ENCODE measurements at regions not wholly inside any gene's neighbourhood (a gene's known extent, or its start where the extent isn't known, plus 50 kb on each side); places are given as distances from the start of the nearest gene placed in this dataset.
"Not testable (repeated sequence)": the region's sequence is repeated elsewhere in the genome, so short reads cannot be mapped to it uniquely, and the experiment has no call there.

- no peaks in the 10 kb centered on the region for H3K27me3 ChIP-seq (ENCODE audit: control insufficient read depth in 1 of 2, insufficient read depth in 2 of 2, low read length in 2 of 2)
- 84 to 85% methylated on average over 1 of the region's 1 CpG for WGBS, 2 donors
These were observed 256.8 kb upstream of the RPS23 start for GRCh38 chr5:82534986-82535385.

GRCh38 chr5:82532075-82532474 is 253.9 kb upstream of the RPS23 start:
- WGBS, 2 donors: 65 to 91% methylated on average over 2 of the region's 2 CpGs
- H3K27me3 ChIP-seq (ENCODE audit: control insufficient read depth in 1 of 2, insufficient read depth in 2 of 2, low read length in 2 of 2): not testable (repeated sequence)

More at GRCh38 chr5:82534986-82535385, 256.8 kb upstream of the RPS23 start:
- no peaks in the 10 kb centered on the region for H3K9me3 ChIP-seq (ENCODE audit: control insufficient read depth in 2 of 2, insufficient read depth in 1 of 2, low read depth in 1 of 2, low read length in 1 of 2)
- no peak overlapping the region for H3K27ac ChIP-seq (ENCODE audit: low read depth in 2 of 2, low read length in 1 of 2)
- H3K4me3 ChIP-seq (ENCODE audit: low read depth in 1 of 2, low read length in 2 of 2): no peak overlapping the region
- no peaks in the 10 kb centered on the region for H3K36me3 ChIP-seq (ENCODE audit: control insufficient read depth in 2 of 2, insufficient read depth in 2 of 2, low read length in 1 of 2)
- H3K4me1 ChIP-seq (ENCODE audit: control insufficient read depth in 2 of 2, insufficient read depth in 2 of 2, low read length in 1 of 2): no peaks in the 10 kb centered on the region

GRCh38 chr5:82526540-82526939 is 248.4 kb upstream of the RPS23 start:
- Histone ChIP-seq H3K27me3 (ENCODE audit: control insufficient read depth in 1 of 2, insufficient read depth in 2 of 2, low read length in 2 of 2) (no peaks in the 10 kb centered on the region), H3K4me1 (ENCODE audit: control insufficient read depth in 2 of 2, insufficient read depth in 2 of 2, low read length in 1 of 2) (no peaks in the 10 kb centered on the region), H3K4me3 (ENCODE audit: low read depth in 1 of 2, low read length in 2 of 2) (no peak overlapping the region), H3K27ac (ENCODE audit: low read depth in 2 of 2, low read length in 1 of 2) (no peak overlapping the region), H3K9me3 (ENCODE audit: control insufficient read depth in 2 of 2, insufficient read depth in 1 of 2, low read depth in 1 of 2, low read length in 1 of 2) (no peaks in the 10 kb centered on the region), H3K36me3 (ENCODE audit: control insufficient read depth in 2 of 2, insufficient read depth in 2 of 2, low read length in 1 of 2) (no peaks in the 10 kb centered on the region)
- 82 to 85% methylated on average over 2 of the region's 2 CpGs for WGBS, 2 donors

More at GRCh38 chr5:82532075-82532474, 253.9 kb upstream of the RPS23 start:
- H3K27ac ChIP-seq (ENCODE audit: low read depth in 2 of 2, low read length in 1 of 2); H3K9me3 ChIP-seq (ENCODE audit: control insufficient read depth in 2 of 2, insufficient read depth in 1 of 2, low read depth in 1 of 2, low read length in 1 of 2); H3K36me3 ChIP-seq (ENCODE audit: control insufficient read depth in 2 of 2, insufficient read depth in 2 of 2, low read length in 1 of 2); H3K4me1 ChIP-seq (ENCODE audit: control insufficient read depth in 2 of 2, insufficient read depth in 2 of 2, low read length in 1 of 2); H3K4me3 ChIP-seq (ENCODE audit: low read depth in 1 of 2, low read length in 2 of 2): not testable (repeated sequence)

- H3K36me3 ChIP-seq (ENCODE audit: control insufficient read depth in 2 of 2, insufficient read depth in 2 of 2, low read length in 1 of 2): no peaks in the 10 kb centered on the region
- no peaks in the 10 kb centered on the region for H3K9me3 ChIP-seq (ENCODE audit: control insufficient read depth in 2 of 2, insufficient read depth in 1 of 2, low read depth in 1 of 2, low read length in 1 of 2)
- H3K4me3 ChIP-seq (ENCODE audit: low read depth in 1 of 2, low read length in 2 of 2): no peak overlapping the region
- WGBS, 2 donors: 76% methylated on average over 3 of the region's 3 CpGs
- H3K27ac ChIP-seq (ENCODE audit: low read depth in 2 of 2, low read length in 1 of 2): no peak overlapping the region
- no peaks in the 10 kb centered on the region for H3K27me3 ChIP-seq (ENCODE audit: control insufficient read depth in 1 of 2, insufficient read depth in 2 of 2, low read length in 2 of 2)
- H3K4me1 ChIP-seq (ENCODE audit: control insufficient read depth in 2 of 2, insufficient read depth in 2 of 2, low read length in 1 of 2): no peaks in the 10 kb centered on the region
These were observed 247.5 kb upstream of the RPS23 start for GRCh38 chr5:82525626-82526025.

GRCh38 chr5:82523633-82524032 is 245.5 kb upstream of the RPS23 start:
- Histone ChIP-seq H3K9me3 (ENCODE audit: control insufficient read depth in 2 of 2, insufficient read depth in 1 of 2, low read depth in 1 of 2, low read length in 1 of 2) (no peaks in the 10 kb centered on the region), H3K27me3 (ENCODE audit: control insufficient read depth in 1 of 2, insufficient read depth in 2 of 2, low read length in 2 of 2) (no peaks in the 10 kb centered on the region), H3K27ac (ENCODE audit: low read depth in 2 of 2, low read length in 1 of 2) (no peak overlapping the region), H3K4me1 (ENCODE audit: control insufficient read depth in 2 of 2, insufficient read depth in 2 of 2, low read length in 1 of 2) (no peaks in the 10 kb centered on the region), H3K36me3 (ENCODE audit: control insufficient read depth in 2 of 2, insufficient read depth in 2 of 2, low read length in 1 of 2) (no peaks in the 10 kb centered on the region), H3K4me3 (ENCODE audit: low read depth in 1 of 2, low read length in 2 of 2) (no peak overlapping the region)
- 79 to 82% methylated on average over 2 of the region's 2 CpGs for WGBS, 2 donors

- H3K4me1 ChIP-seq (ENCODE audit: control insufficient read depth in 2 of 2, insufficient read depth in 2 of 2, low read length in 1 of 2): no peaks in the 10 kb centered on the region
- WGBS, 2 donors: 79 to 82% methylated on average over 7 of the region's 7 CpGs
- H3K9me3 ChIP-seq (ENCODE audit: control insufficient read depth in 2 of 2, insufficient read depth in 1 of 2, low read depth in 1 of 2, low read length in 1 of 2): no peaks in the 10 kb centered on the region
These were observed 244.7 kb upstream of the RPS23 start for GRCh38 chr5:82522897-82523296.

GRCh38 chr5:82521431-82522051 is 243.4 kb upstream of the RPS23 start:
- Histone ChIP-seq H3K9me3 (ENCODE audit: control insufficient read depth in 2 of 2, insufficient read depth in 1 of 2, low read depth in 1 of 2, low read length in 1 of 2) (no peaks in the 10 kb centered on the region), H3K27me3 (ENCODE audit: control insufficient read depth in 1 of 2, insufficient read depth in 2 of 2, low read length in 2 of 2) (no peaks in the 10 kb centered on the region), H3K27ac (ENCODE audit: low read depth in 2 of 2, low read length in 1 of 2) (no peak overlapping the region), H3K4me1 (ENCODE audit: control insufficient read depth in 2 of 2, insufficient read depth in 2 of 2, low read length in 1 of 2) (no peaks in the 10 kb centered on the region), H3K36me3 (ENCODE audit: control insufficient read depth in 2 of 2, insufficient read depth in 2 of 2, low read length in 1 of 2) (no peaks in the 10 kb centered on the region), H3K4me3 (ENCODE audit: low read depth in 1 of 2, low read length in 2 of 2) (no peak overlapping the region)
- WGBS, 2 donors: 77 to 83% methylated on average over 4 of the region's 4 CpGs

More at GRCh38 chr5:82522897-82523296, 244.7 kb upstream of the RPS23 start:
- no peak overlapping the region for H3K27ac ChIP-seq (ENCODE audit: low read depth in 2 of 2, low read length in 1 of 2)
- no peaks in the 10 kb centered on the region for H3K27me3 ChIP-seq (ENCODE audit: control insufficient read depth in 1 of 2, insufficient read depth in 2 of 2, low read length in 2 of 2)
- H3K36me3 ChIP-seq (ENCODE audit: control insufficient read depth in 2 of 2, insufficient read depth in 2 of 2, low read length in 1 of 2): no peaks in the 10 kb centered on the region
- H3K4me3 ChIP-seq (ENCODE audit: low read depth in 1 of 2, low read length in 2 of 2): no peak overlapping the region

- no peaks in the 10 kb centered on the region for H3K36me3 ChIP-seq (ENCODE audit: control insufficient read depth in 2 of 2, insufficient read depth in 2 of 2, low read length in 1 of 2)
- no peaks in the 10 kb centered on the region for H3K9me3 ChIP-seq (ENCODE audit: control insufficient read depth in 2 of 2, insufficient read depth in 1 of 2, low read depth in 1 of 2, low read length in 1 of 2)
- no peaks in the 10 kb centered on the region for H3K27me3 ChIP-seq (ENCODE audit: control insufficient read depth in 1 of 2, insufficient read depth in 2 of 2, low read length in 2 of 2)
- no peak overlapping the region for H3K27ac ChIP-seq (ENCODE audit: low read depth in 2 of 2, low read length in 1 of 2)
- no peak overlapping the region for H3K4me3 ChIP-seq (ENCODE audit: low read depth in 1 of 2, low read length in 2 of 2)
- 76 to 81% methylated on average over 3 of the region's 3 CpGs for WGBS, 2 donors
- no peaks in the 10 kb centered on the region for H3K4me1 ChIP-seq (ENCODE audit: control insufficient read depth in 2 of 2, insufficient read depth in 2 of 2, low read length in 1 of 2)
These were observed 241.4 kb upstream of the RPS23 start for GRCh38 chr5:82519558-82519957.

GRCh38 chr5:82517544-82518075 is 239.5 kb upstream of the RPS23 start:
- 86% methylated on average over 4 of the region's 4 CpGs for WGBS, 2 donors
- Histone ChIP-seq H3K27ac (ENCODE audit: low read depth in 2 of 2, low read length in 1 of 2) (no peak overlapping the region), H3K27me3 (ENCODE audit: control insufficient read depth in 1 of 2, insufficient read depth in 2 of 2, low read length in 2 of 2) (no peaks in the 10 kb centered on the region), H3K36me3 (ENCODE audit: control insufficient read depth in 2 of 2, insufficient read depth in 2 of 2, low read length in 1 of 2) (no peaks in the 10 kb centered on the region), H3K4me3 (ENCODE audit: low read depth in 1 of 2, low read length in 2 of 2) (no peak overlapping the region), H3K4me1 (ENCODE audit: control insufficient read depth in 2 of 2, insufficient read depth in 2 of 2, low read length in 1 of 2) (no peaks in the 10 kb centered on the region), H3K9me3 (ENCODE audit: control insufficient read depth in 2 of 2, insufficient read depth in 1 of 2, low read depth in 1 of 2, low read length in 1 of 2) (no peaks in the 10 kb centered on the region)

- no peaks in the 10 kb centered on the region for H3K27me3 ChIP-seq (ENCODE audit: control insufficient read depth in 1 of 2, insufficient read depth in 2 of 2, low read length in 2 of 2)
- no peak overlapping the region for H3K4me3 ChIP-seq (ENCODE audit: low read depth in 1 of 2, low read length in 2 of 2)
- WGBS, 2 donors: 85 to 88% methylated on average over 5 of the region's 5 CpGs
- H3K27ac ChIP-seq (ENCODE audit: low read depth in 2 of 2, low read length in 1 of 2): no peak overlapping the region
- H3K9me3 ChIP-seq (ENCODE audit: control insufficient read depth in 2 of 2, insufficient read depth in 1 of 2, low read depth in 1 of 2, low read length in 1 of 2): peaks cover 0 to 3% of the 10 kb centered on the region in 2 donors
- H3K36me3 ChIP-seq (ENCODE audit: control insufficient read depth in 2 of 2, insufficient read depth in 2 of 2, low read length in 1 of 2): no peaks in the 10 kb centered on the region
- no peaks in the 10 kb centered on the region for H3K4me1 ChIP-seq (ENCODE audit: control insufficient read depth in 2 of 2, insufficient read depth in 2 of 2, low read length in 1 of 2)
These were observed 235.6 kb upstream of the RPS23 start for GRCh38 chr5:82513738-82514137.
